Mucosa of descending colon (tissue), 3 donors: ENCODE measurements at regions not wholly inside any gene's neighbourhood (a gene's known extent, or its start where the extent isn't known, plus 50 kb on each side); places are given as distances from the start of the nearest gene placed in this dataset.

ENCODE experiments used
- ATAC-seq: fragments of 200-7000 bp; cut with Tn5 transposase; one replicate; pipeline ENCODE4 v1.9.1; 2020; ENCODE audit warnings: mild to moderate bottlenecking, moderate library complexity
- DNase-seq, 3 donors: peaks; one replicate each; pipeline ENCODE4 v3.0.0-alpha.2; 2020
- H3K36me3 ChIP-seq: fragments of 200-600 bp; one replicate; pipeline ENCODE4 v1.8.0; 2021; ENCODE audit warnings: low read depth, mild to moderate bottlenecking
- H3K4me1 ChIP-seq: fragments of 200-600 bp; one replicate; pipeline ENCODE4 v1.8.0; 2021; ENCODE audit warnings: low read depth, mild to moderate bottlenecking
- H3K4me3 ChIP-seq: fragments of 200-600 bp; one replicate; pipeline ENCODE4 v1.8.0; 2021; ENCODE audit warnings: mild to moderate bottlenecking
- H3K9me3 ChIP-seq: fragments of 200-600 bp; one replicate; pipeline ENCODE4 v1.8.0; 2021; ENCODE audit warnings: mild to moderate bottlenecking
- intact Hi-C, 2 donors: fragments of 100-400 bp; cut with DNase I in 1 of 2; cut with micrococcal nuclease in 1 of 2; formaldehyde crosslinking; loops; one replicate each; pipeline versions ENCODE4 v1.11.0 to v1.11.1; 2022; cut with DNase I, micrococcal nuclease
- TF ChIP-seq, protein P1 (sequence below): fragments of 200-600 bp; IDR thresholded peaks from one replicate; pipeline ENCODE4 v1.8.0; 2022; ENCODE audit warnings: antibody characterized with exemption, mild to moderate bottlenecking
- donor health status: DM: no; HTN: no; CAD: no; lungs with moderate emphysema.
- donor health status: DM: no; HTN: no; CAD: no.
- donor health status: DM: no; HTN: yes; CAD: no.

DNA sequence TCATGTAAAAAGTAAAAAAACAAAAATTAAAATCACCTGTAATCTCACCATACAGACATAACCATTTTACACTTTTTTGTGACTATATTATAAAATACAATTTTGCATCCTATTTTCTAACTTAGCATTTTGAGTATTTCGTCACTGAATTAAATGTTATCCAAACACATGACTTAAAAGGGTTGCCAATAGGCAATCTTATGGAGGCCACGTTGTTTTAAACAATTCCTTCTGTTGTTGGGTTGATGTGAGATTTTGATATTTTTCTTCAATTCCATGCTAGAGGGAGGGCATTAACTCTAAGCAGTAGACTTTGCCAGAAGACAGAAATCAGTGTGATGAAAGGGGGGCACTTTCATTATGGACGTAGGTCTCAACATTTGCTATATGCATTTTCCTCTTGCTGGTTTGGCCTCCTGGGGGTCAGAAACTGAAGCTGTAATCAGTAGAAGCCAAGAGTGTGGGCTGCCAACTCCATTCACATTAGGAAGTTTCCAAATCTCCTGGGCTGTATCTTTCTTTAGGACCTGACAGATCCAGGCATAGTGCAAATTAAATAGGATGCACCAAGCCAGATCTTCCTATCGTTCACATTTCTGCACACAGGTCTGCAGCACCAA is 614.2 kb upstream of the CLINT1 start:
- Histone ChIP-seq H3K4me1 (no peaks in the 10 kb centered on the region), H3K4me3 (no peak overlapping the region), H3K36me3 (no peaks in the 10 kb centered on the region), H3K9me3 (no peaks in the 10 kb centered on the region)
- DNase-seq (no peak), ATAC-seq (no peak)
- intact Hi-C loops: no loop called here
- TF ChIP-seq, protein P1, sequence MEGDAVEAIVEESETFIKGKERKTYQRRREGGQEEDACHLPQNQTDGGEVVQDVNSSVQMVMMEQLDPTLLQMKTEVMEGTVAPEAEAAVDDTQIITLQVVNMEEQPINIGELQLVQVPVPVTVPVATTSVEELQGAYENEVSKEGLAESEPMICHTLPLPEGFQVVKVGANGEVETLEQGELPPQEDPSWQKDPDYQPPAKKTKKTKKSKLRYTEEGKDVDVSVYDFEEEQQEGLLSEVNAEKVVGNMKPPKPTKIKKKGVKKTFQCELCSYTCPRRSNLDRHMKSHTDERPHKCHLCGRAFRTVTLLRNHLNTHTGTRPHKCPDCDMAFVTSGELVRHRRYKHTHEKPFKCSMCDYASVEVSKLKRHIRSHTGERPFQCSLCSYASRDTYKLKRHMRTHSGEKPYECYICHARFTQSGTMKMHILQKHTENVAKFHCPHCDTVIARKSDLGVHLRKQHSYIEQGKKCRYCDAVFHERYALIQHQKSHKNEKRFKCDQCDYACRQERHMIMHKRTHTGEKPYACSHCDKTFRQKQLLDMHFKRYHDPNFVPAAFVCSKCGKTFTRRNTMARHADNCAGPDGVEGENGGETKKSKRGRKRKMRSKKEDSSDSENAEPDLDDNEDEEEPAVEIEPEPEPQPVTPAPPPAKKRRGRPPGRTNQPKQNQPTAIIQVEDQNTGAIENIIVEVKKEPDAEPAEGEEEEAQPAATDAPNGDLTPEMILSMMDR: no peak

DNA sequence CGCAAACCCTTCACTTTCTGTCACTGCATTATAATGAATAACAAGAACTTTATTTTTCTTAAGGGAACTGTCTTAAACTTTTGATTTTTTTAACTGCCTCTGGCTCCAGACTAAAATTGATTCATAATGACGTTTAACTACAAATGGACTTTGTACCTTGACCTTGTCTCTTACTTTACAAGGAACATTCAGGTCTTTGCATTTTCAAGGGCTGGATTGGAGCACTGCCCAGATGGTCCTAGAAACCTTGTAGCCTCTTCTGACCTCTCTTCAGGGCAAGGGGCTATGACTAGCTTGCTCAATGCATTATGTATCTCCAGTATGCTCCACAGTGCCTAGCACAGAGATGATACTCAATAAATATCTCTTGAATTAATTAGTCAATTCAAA is 612.6 kb upstream of the CLINT1 start:
- TF ChIP-seq, protein P1: no peak
- no peak for DNase-seq
- no peak for ATAC-seq

DNA sequence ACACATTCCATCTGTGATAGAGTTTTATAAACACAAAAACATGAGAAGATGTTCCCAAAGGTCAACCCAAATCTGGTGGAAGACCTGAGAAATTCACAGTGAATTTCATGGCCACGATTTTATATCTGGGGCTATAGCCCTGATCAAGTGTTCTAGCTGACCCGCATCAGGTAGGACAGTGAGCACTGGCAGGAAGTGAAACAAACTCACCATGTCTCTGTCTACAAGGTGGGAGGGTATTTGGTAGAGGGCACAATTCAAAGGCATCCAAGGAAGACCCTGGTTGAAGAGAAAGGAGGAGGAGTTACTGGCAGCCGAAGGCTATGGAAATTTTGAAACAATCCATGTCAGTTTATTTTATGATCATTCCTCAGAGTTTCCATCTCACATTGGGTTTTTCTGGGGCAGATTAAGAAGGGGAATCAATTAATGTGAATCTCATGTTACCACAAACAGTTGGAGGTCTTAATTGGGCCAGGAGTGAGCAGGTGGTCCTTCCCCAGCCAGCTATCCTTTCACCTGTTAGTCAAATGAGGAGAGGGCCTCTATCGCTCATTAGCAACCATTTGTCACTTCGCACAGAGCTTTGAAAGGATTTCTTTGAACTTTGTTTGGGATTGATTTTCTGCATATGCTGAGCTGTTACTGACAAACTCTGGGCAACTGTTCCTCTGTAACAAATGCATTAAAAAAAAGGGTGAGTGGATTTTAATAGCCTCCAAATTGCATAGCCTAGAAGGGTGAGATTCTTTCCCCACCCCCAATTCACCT is 612.0 kb upstream of the CLINT1 start:
- H3K36me3 ChIP-seq: no peaks in the 10 kb centered on the region
- ATAC-seq (no peak), DNase-seq (no peak)
- TF ChIP-seq, protein P1: no peak
- H3K9me3 ChIP-seq: no peaks in the 10 kb centered on the region
- H3K4me1 ChIP-seq: no peaks in the 10 kb centered on the region
- no peak overlapping the region for H3K4me3 ChIP-seq
- intact Hi-C loops: no loop called here

More for the DNA sequence above, 612.6 kb upstream of the CLINT1 start:
- Histone ChIP-seq H3K9me3 (no peaks in the 10 kb centered on the region), H3K4me1 (no peaks in the 10 kb centered on the region), H3K4me3 (no peak overlapping the region), H3K36me3 (no peaks in the 10 kb centered on the region)
- intact Hi-C loops: no loop called here

DNA sequence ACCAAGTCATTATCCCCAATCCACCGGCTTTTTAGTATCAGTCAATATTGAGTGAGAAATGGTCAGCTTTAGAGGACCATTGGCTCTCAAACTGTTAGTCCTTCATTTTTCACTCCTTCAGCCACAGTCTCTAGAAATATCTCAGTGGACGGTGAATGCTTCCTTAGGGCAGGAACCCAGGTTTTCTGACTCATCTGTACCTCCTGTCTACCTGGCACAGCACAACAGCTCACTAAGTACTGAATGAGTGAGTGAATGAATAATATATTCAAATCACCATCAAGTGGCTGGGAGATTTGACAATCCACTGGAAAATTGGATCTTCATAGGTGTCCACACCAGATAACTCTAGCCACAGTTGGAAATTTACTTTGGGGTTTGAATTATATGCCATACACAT is 609.5 kb upstream of the CLINT1 start:
- Histone ChIP-seq H3K4me1 (no peaks in the 10 kb centered on the region), H3K4me3 (no peak overlapping the region), H3K36me3 (no peaks in the 10 kb centered on the region), H3K9me3 (no peaks in the 10 kb centered on the region)
- TF ChIP-seq, protein P1: no peak
- intact Hi-C loops: no loop called here
- ATAC-seq: no peak
- no peak for DNase-seq

DNA sequence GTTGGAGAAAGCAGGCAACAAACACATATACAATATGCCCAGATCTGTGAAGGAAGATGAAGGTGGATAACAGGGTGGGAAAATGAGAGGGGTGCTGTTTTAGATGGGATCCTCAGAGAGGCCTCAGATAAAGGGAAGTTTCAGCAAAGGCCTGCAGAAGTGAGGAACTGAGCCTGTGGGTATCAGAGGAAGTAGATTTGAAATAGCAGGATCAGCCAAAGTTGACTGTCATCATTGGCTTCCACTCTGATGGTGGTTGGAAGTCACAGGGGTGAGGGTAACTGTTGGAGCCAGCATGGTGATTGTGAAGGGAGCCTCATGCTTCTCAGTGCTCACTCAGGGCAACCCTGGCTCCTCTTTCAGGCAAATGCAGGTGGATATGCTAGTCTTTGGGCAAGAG is 607.2 kb upstream of the CLINT1 start:
- ATAC-seq (no peak), DNase-seq (no peak)
- intact Hi-C loops: no loop called here
- TF ChIP-seq, protein P1: no peak
- Histone ChIP-seq H3K9me3 (no peaks in the 10 kb centered on the region), H3K4me1 (no peaks in the 10 kb centered on the region), H3K36me3 (no peaks in the 10 kb centered on the region), H3K4me3 (no peak overlapping the region)
